ENCODE measurements at regions not wholly inside any gene's neighbourhood (a gene's known extent, or its start where the extent isn't known, plus 50 kb on each side); places are given as distances from the start of the nearest gene placed in this dataset.

DNA sequence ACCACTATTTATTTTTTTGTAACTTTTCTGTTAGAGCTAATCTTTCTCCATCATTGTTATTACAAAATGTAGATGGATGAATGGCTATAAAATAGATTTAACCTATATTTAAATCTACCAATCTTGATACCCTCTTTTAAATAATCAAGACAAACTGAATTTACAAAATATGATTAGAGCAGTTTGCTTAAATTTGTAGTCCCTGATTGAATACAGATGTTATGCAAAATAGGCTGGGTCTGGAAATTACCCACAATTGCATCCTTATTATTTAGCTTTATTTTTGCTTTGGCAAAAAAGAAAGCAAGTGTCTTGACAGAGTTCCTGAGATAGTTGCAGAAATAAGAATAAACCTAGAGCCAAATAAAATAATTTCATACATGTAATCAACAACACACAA lies 352.8 kb downstream of the KLF12 start:
- no peak for TF ChIP-seq EZH2 (IDR thresholded peaks at IDR 0.05; ENCODE audit: borderline replicate concordance)
- TF ChIP-seq, protein P1, sequence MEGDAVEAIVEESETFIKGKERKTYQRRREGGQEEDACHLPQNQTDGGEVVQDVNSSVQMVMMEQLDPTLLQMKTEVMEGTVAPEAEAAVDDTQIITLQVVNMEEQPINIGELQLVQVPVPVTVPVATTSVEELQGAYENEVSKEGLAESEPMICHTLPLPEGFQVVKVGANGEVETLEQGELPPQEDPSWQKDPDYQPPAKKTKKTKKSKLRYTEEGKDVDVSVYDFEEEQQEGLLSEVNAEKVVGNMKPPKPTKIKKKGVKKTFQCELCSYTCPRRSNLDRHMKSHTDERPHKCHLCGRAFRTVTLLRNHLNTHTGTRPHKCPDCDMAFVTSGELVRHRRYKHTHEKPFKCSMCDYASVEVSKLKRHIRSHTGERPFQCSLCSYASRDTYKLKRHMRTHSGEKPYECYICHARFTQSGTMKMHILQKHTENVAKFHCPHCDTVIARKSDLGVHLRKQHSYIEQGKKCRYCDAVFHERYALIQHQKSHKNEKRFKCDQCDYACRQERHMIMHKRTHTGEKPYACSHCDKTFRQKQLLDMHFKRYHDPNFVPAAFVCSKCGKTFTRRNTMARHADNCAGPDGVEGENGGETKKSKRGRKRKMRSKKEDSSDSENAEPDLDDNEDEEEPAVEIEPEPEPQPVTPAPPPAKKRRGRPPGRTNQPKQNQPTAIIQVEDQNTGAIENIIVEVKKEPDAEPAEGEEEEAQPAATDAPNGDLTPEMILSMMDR (IDR thresholded peaks at IDR 0.05; ENCODE audit: poor library complexity), result no peak

Data from hepatocyte (in vitro differentiated cells).